MCF 10A (cell line): ENCODE measurements at regions not wholly inside any gene's neighbourhood (a gene's known extent, or its start where the extent isn't known, plus 50 kb on each side); places are given as distances from the start of the nearest gene placed in this dataset.

ENCODE experiments used
- BruUV-seq: library from RNA; stranded (reverse); fragments of 400-500 nt; replicated peaks from 2 replicates; lab custom pipeline; 2021; lab: Mats Ljungman, UMichigan
- CTCF ChIA-PET: fragments of 300-600 bp; sonication (Branson Sonifier 250); formaldehyde crosslinking; extraction: SDS; loops from one replicate; lab custom pipeline; 2021; ENCODE audit warnings: antibody characterized with exemption, inconsistent platforms; lab: Yijun Ruan, JAX
- POLR2A ChIA-PET: fragments of 300-600, 350-650 bp; sonication (Branson Sonifier 250); formaldehyde crosslinking; extraction: SDS; loops from one replicate; lab custom pipeline; 2020; ENCODE audit warnings: antibody characterized with exemption, inconsistent platforms; lab: Yijun Ruan, JAX
- DNase-seq: peaks from one replicate; pipeline ENCODE4 v3.0.0-alpha.2; 2018; ENCODE audit not compliant: unreplicated experiment
- H3K27ac Mint-ChIP-seq: one replicate; pipeline ENCODE4 v1.8.0; 2022; ENCODE audit warnings: mild to moderate bottlenecking, low read depth, mixed read lengths; ENCODE audit not compliant: unreplicated experiment
- H3K27me3 Mint-ChIP-seq: one replicate; pipeline ENCODE4 v1.8.0; 2022; ENCODE audit warnings: mixed read lengths; ENCODE audit not compliant: insufficient read depth, unreplicated experiment
- H3K36me3 Mint-ChIP-seq: one replicate; pipeline ENCODE4 v1.8.0; 2022; ENCODE audit warnings: mild to moderate bottlenecking, moderate library complexity, mixed read lengths; ENCODE audit not compliant: insufficient read depth, unreplicated experiment
- H3K4me1 Mint-ChIP-seq: one replicate; pipeline ENCODE4 v1.8.0; 2022; ENCODE audit warnings: mixed read lengths; ENCODE audit not compliant: insufficient read depth, unreplicated experiment
- H3K4me3 Mint-ChIP-seq: one replicate; pipeline ENCODE4 v1.8.0; 2022; ENCODE audit warnings: mild to moderate bottlenecking, moderate library complexity, mixed read lengths; ENCODE audit not compliant: unreplicated experiment
- H3K9me3 Mint-ChIP-seq: one replicate; pipeline ENCODE4 v1.8.0; 2022; ENCODE audit warnings: mixed read lengths; ENCODE audit not compliant: unreplicated experiment
- intact Hi-C: fragments of 100-400 bp; cut with micrococcal nuclease; formaldehyde crosslinking; loops from 2 replicates; pipeline ENCODE4 v1.14.1; 2022
- TF ChIP-seq, protein P1 (sequence below): fragments of 200-600 bp; IDR thresholded peaks from one replicate; pipeline ENCODE4 v1.8.0; 2022; ENCODE audit warnings: antibody characterized with exemption, mild to moderate bottlenecking; ENCODE audit not compliant: unreplicated experiment

DNA sequence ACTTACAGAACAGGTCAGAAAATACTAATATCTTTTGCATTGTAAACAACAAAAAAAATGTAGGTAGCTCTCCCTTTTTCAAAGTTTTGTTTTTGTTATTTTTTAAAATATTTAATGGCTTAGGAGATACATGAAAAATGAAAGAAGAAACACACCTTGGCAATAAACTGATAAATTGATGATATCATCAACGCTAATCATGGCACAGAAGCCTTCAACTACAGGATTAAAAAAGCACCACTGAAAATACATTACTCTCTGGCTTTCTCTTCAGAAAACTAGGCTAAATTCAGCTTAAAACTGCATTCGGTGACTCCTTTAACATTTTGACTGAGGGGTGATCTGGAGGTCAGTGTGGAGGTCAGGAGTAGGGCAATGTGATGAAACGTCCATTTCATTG is 1018.8 kb upstream of the FANCL start:
- Mint-ChIP-seq H3K36me3 (no peaks in the 10 kb centered on the region), H3K4me1 (no peaks in the 10 kb centered on the region), H3K27ac (no peak overlapping the region), H3K9me3 (no peaks in the 10 kb centered on the region), H3K27me3 (no peaks in the 10 kb centered on the region), H3K4me3 (no peak overlapping the region)
- TF ChIP-seq, protein P1, sequence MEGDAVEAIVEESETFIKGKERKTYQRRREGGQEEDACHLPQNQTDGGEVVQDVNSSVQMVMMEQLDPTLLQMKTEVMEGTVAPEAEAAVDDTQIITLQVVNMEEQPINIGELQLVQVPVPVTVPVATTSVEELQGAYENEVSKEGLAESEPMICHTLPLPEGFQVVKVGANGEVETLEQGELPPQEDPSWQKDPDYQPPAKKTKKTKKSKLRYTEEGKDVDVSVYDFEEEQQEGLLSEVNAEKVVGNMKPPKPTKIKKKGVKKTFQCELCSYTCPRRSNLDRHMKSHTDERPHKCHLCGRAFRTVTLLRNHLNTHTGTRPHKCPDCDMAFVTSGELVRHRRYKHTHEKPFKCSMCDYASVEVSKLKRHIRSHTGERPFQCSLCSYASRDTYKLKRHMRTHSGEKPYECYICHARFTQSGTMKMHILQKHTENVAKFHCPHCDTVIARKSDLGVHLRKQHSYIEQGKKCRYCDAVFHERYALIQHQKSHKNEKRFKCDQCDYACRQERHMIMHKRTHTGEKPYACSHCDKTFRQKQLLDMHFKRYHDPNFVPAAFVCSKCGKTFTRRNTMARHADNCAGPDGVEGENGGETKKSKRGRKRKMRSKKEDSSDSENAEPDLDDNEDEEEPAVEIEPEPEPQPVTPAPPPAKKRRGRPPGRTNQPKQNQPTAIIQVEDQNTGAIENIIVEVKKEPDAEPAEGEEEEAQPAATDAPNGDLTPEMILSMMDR: no peak
- CTCF ChIA-PET: no interaction called here
- no TSS peak for BruUV-seq
- no peak for DNase-seq
- POLR2A ChIA-PET: no interaction called here
- intact Hi-C loops: no loop called here

- H3K4me1 Mint-ChIP-seq: no peaks in the 10 kb centered on the region
- CTCF ChIA-PET: no interaction called here
- TF ChIP-seq, protein P1: no peak
- intact Hi-C loops: no loop called here
- no peak for DNase-seq
- POLR2A ChIA-PET: no interaction called here
- H3K36me3 Mint-ChIP-seq: no peaks in the 10 kb centered on the region
- no peak overlapping the region for H3K4me3 Mint-ChIP-seq
- no peaks in the 10 kb centered on the region for H3K9me3 Mint-ChIP-seq
- no peaks in the 10 kb centered on the region for H3K27me3 Mint-ChIP-seq
- no TSS peak for BruUV-seq
- no peak overlapping the region for H3K27ac Mint-ChIP-seq
Measured at GRCh38 chr2:59256290-59256689, 1015.2 kb upstream of the FANCL start.

- ChIA-PET POLR2A (no interaction called here), CTCF (no interaction called here)
- no TSS peak for BruUV-seq
- no peaks in the 10 kb centered on the region for H3K9me3 Mint-ChIP-seq
- no peak for DNase-seq
- H3K4me3 Mint-ChIP-seq: no peak overlapping the region
- TF ChIP-seq, protein P1: no peak
- peaks cover 6% of the 10 kb centered on the region for H3K4me1 Mint-ChIP-seq
- intact Hi-C loops: no loop called here
- H3K27me3 Mint-ChIP-seq: no peaks in the 10 kb centered on the region
- H3K27ac Mint-ChIP-seq: no peak overlapping the region
- no peaks in the 10 kb centered on the region for H3K36me3 Mint-ChIP-seq
Measured at GRCh38 chr2:59254279-59254678, 1013.2 kb upstream of the FANCL start.

GRCh38 chr2:59250307-59250677 is 1009.2 kb upstream of the FANCL start:
- ChIA-PET POLR2A (interaction anchor here (0.7 to 1.6 kb wide), 2 partner anchors 11 to 17 kb away, joined by 3 to 4 read pairs; no protein-coding TSS in a partner anchor), CTCF (no interaction called here)
- no TSS peak for BruUV-seq
- Mint-ChIP-seq H3K27me3 (no peaks in the 10 kb centered on the region), H3K4me1 (peaks cover 6% of the 10 kb centered on the region), H3K4me3 (no peak overlapping the region), H3K9me3 (no peaks in the 10 kb centered on the region), H3K27ac (no peak overlapping the region), H3K36me3 (no peaks in the 10 kb centered on the region)
- no peak for DNase-seq
- intact Hi-C loops: no loop called here
- TF ChIP-seq, protein P1: no peak
